ENCODE measurements at regions not wholly inside any gene's neighbourhood (a gene's known extent, or its start where the extent isn't known, plus 50 kb on each side); places are given as distances from the start of the nearest gene placed in this dataset.

- TF ChIP-seq CTCF (conservative IDR thresholded peaks at IDR 0.05; ENCODE audit: low read depth, low read length): no peak
- no peak for TF ChIP-seq POLR2A (IDR thresholded peaks at IDR 0.05; ENCODE audit: low read depth, low read length)
- TF ChIP-seq RAD21 (IDR thresholded peaks at IDR 0.05; ENCODE audit: low read length): no peak
- no peak for TF ChIP-seq MAZ (IDR thresholded peaks at IDR 0.05; ENCODE audit: borderline replicate concordance, low read depth, low read length)
- TF ChIP-seq USF2 (IDR thresholded peaks at IDR 0.05; ENCODE audit: low read depth, low read length): no peak
- no peak for TF ChIP-seq MAFK (IDR thresholded peaks at IDR 0.05; ENCODE audit: low read depth, low read length)
- TF ChIP-seq CEBPB (IDR thresholded peaks at IDR 0.05; ENCODE audit: low read depth, low read length): no peak
- TF ChIP-seq RFX5 (IDR thresholded peaks at IDR 0.05; ENCODE audit: low read depth, low read length): no peak
- TF ChIP-seq MXI1 (IDR thresholded peaks at IDR 0.05; ENCODE audit: borderline replicate concordance, low read depth, low read length): no peak
Observed at GRCh38 chr4:178976861-178977260, 1534.6 kb upstream of the AGA start.

Data from IMR-90 (cell line).